ENCODE measurements at regions not wholly inside any gene's neighbourhood (a gene's known extent, or its start where the extent isn't known, plus 50 kb on each side); places are given as distances from the start of the nearest gene placed in this dataset.

GRCh38 chr2:215590010-215590745 is 154.3 kb upstream of the FN1 start:
- no peak for TF ChIP-seq TARDBP (IDR thresholded peaks at IDR 0.05)
- no peak for TF ChIP-seq SUZ12 (IDR thresholded peaks at IDR 0.05)
- TF ChIP-seq CTBP1 (IDR thresholded peaks at IDR 0.05; ENCODE audit: borderline replicate concordance) = no peak
- no peak for TF ChIP-seq L3MBTL2 (conservative IDR thresholded peaks at IDR 0.05)
- TF ChIP-seq LEF1 (IDR thresholded peaks at IDR 0.05; ENCODE audit: borderline replicate concordance) = no peak
- TF ChIP-seq FOXA1 (IDR thresholded peaks at IDR 0.05) = no peak
- TF ChIP-seq FOXK2 (IDR thresholded peaks at IDR 0.05) = no peak
- TF ChIP-seq ARNT (IDR thresholded peaks at IDR 0.05) = no peak
- no peak for TF ChIP-seq NFRKB (IDR thresholded peaks at IDR 0.05)
- TF ChIP-seq ELF4 (IDR thresholded peaks at IDR 0.05) = no peak
- no peak for TF ChIP-seq PKNOX1 (IDR thresholded peaks at IDR 0.05)
- TF ChIP-seq BHLHE40 (IDR thresholded peaks at IDR 0.05; ENCODE audit: borderline replicate concordance) = no peak
- ChIA-PET POLR2A (no interaction called here), CTCF (no interaction called here)
- DNase-seq (ENCODE audit: extremely low spot score) = no peak

- ChIA-PET CTCF (no interaction called here), POLR2A (no interaction called here)
- no peak for DNase-seq (ENCODE audit: extremely low spot score)
- TF ChIP-seq HDGF (IDR thresholded peaks at IDR 0.05; ENCODE audit: borderline replicate concordance) (no peak), BHLHE40 (IDR thresholded peaks at IDR 0.05; ENCODE audit: borderline replicate concordance) (no peak), FOXK2 (IDR thresholded peaks at IDR 0.05) (no peak), SP1 (IDR thresholded peaks at IDR 0.05) (no peak), L3MBTL2 (conservative IDR thresholded peaks at IDR 0.05) (no peak)
Observed at GRCh38 chr2:215583881-215584280, 148.0 kb upstream of the FN1 start.

- no peak for DNase-seq (ENCODE audit: extremely low spot score)
- POLR2A ChIA-PET = no interaction called here
- CTCF ChIA-PET = no interaction called here
- no peak for TF ChIP-seq ZNF384 (IDR thresholded peaks at IDR 0.05)
- TF ChIP-seq ARNT (IDR thresholded peaks at IDR 0.05) = no peak
- no peak for TF ChIP-seq FOXA1 (IDR thresholded peaks at IDR 0.05)
- no peak for TF ChIP-seq SUZ12 (IDR thresholded peaks at IDR 0.05)
- TF ChIP-seq BHLHE40 (IDR thresholded peaks at IDR 0.05; ENCODE audit: borderline replicate concordance) = no peak
- no peak for TF ChIP-seq LEF1 (IDR thresholded peaks at IDR 0.05; ENCODE audit: borderline replicate concordance)
- TF ChIP-seq FOXK2 (IDR thresholded peaks at IDR 0.05) = no peak
- TF ChIP-seq HDGF (IDR thresholded peaks at IDR 0.05; ENCODE audit: borderline replicate concordance) = no peak
- no peak for TF ChIP-seq NFRKB (IDR thresholded peaks at IDR 0.05)
- no peak for TF ChIP-seq ELF4 (IDR thresholded peaks at IDR 0.05)
- no peak for TF ChIP-seq SP1 (IDR thresholded peaks at IDR 0.05)
- no peak for TF ChIP-seq L3MBTL2 (conservative IDR thresholded peaks at IDR 0.05)
- no peak for TF ChIP-seq FOXM1 (IDR thresholded peaks at IDR 0.05; ENCODE audit: borderline replicate concordance)
- no peak for TF ChIP-seq CTBP1 (IDR thresholded peaks at IDR 0.05; ENCODE audit: borderline replicate concordance)
- no peak for TF ChIP-seq PKNOX1 (IDR thresholded peaks at IDR 0.05)
- TF ChIP-seq TARDBP (IDR thresholded peaks at IDR 0.05) = no peak
Observed at GRCh38 chr2:215579809-215580208, 143.9 kb upstream of the FN1 start.

GRCh38 chr2:215577356-215577755 is 141.5 kb upstream of the FN1 start:
- POLR2A ChIA-PET = no interaction called here
- CTCF ChIA-PET = no interaction called here
- DNase-seq (ENCODE audit: extremely low spot score) = no peak
- TF ChIP-seq LEF1 (IDR thresholded peaks at IDR 0.05; ENCODE audit: borderline replicate concordance) (no peak), SUZ12 (IDR thresholded peaks at IDR 0.05) (no peak), HDGF (IDR thresholded peaks at IDR 0.05; ENCODE audit: borderline replicate concordance) (no peak), FOXK2 (IDR thresholded peaks at IDR 0.05) (no peak), FOXM1 (IDR thresholded peaks at IDR 0.05; ENCODE audit: borderline replicate concordance) (no peak), FOXA1 (IDR thresholded peaks at IDR 0.05) (no peak), SP1 (IDR thresholded peaks at IDR 0.05) (no peak), TARDBP (IDR thresholded peaks at IDR 0.05) (no peak), BHLHE40 (IDR thresholded peaks at IDR 0.05; ENCODE audit: borderline replicate concordance) (no peak), ZNF384 (IDR thresholded peaks at IDR 0.05) (no peak), PKNOX1 (IDR thresholded peaks at IDR 0.05) (no peak), ARNT (IDR thresholded peaks at IDR 0.05) (no peak), L3MBTL2 (conservative IDR thresholded peaks at IDR 0.05) (no peak), ELF4 (IDR thresholded peaks at IDR 0.05) (no peak), CTBP1 (IDR thresholded peaks at IDR 0.05; ENCODE audit: borderline replicate concordance) (no peak), NFRKB (IDR thresholded peaks at IDR 0.05) (no peak)

DNA sequence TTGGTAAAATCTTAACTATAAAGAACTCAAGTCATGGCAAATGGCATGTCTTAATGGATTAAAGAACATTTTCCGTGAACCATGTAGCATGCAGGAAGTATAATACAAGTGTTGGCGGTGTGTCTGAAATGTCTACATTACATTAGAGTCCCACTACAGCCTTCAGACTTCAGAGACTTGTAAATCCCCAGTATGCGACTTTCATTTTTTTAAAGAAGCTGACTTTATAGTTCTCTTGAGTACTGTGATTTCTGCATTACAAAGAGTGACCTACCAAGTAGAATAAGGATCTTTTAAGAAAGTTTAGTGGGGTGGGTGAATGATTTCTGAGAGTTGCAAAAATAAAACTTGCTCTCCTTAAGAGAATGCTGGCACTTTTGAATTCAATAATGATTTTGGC is 140.7 kb upstream of the FN1 start:
- CTCF ChIA-PET = no interaction called here
- POLR2A ChIA-PET = no interaction called here

GRCh38 chr2:215573496-215573895 is 137.6 kb upstream of the FN1 start:
- CTCF ChIA-PET = no interaction called here
- no peak for DNase-seq (ENCODE audit: extremely low spot score)
- TF ChIP-seq SUZ12 (IDR thresholded peaks at IDR 0.05) = no peak
- TF ChIP-seq ELF4 (IDR thresholded peaks at IDR 0.05) = no peak
- TF ChIP-seq FOXK2 (IDR thresholded peaks at IDR 0.05) = no peak
- no peak for TF ChIP-seq PKNOX1 (IDR thresholded peaks at IDR 0.05)
- no peak for TF ChIP-seq LEF1 (IDR thresholded peaks at IDR 0.05; ENCODE audit: borderline replicate concordance)
- TF ChIP-seq FOXM1 (IDR thresholded peaks at IDR 0.05; ENCODE audit: borderline replicate concordance) = no peak
- no peak for TF ChIP-seq FOXA1 (IDR thresholded peaks at IDR 0.05)
- no peak for TF ChIP-seq NFRKB (IDR thresholded peaks at IDR 0.05)
- TF ChIP-seq SP1 (IDR thresholded peaks at IDR 0.05) = no peak
- no peak for TF ChIP-seq ZNF384 (IDR thresholded peaks at IDR 0.05)
- no peak for TF ChIP-seq CTBP1 (IDR thresholded peaks at IDR 0.05; ENCODE audit: borderline replicate concordance)
- TF ChIP-seq ARNT (IDR thresholded peaks at IDR 0.05) = no peak
- TF ChIP-seq BHLHE40 (IDR thresholded peaks at IDR 0.05; ENCODE audit: borderline replicate concordance) = no peak
- TF ChIP-seq L3MBTL2 (conservative IDR thresholded peaks at IDR 0.05) = no peak
- POLR2A ChIA-PET = no interaction called here

More for the DNA sequence above, 140.7 kb upstream of the FN1 start:
- TF ChIP-seq L3MBTL2 (conservative IDR thresholded peaks at IDR 0.05) (no peak), SUZ12 (IDR thresholded peaks at IDR 0.05) (no peak), LEF1 (IDR thresholded peaks at IDR 0.05; ENCODE audit: borderline replicate concordance) (no peak), ELF4 (IDR thresholded peaks at IDR 0.05) (no peak), HDGF (IDR thresholded peaks at IDR 0.05; ENCODE audit: borderline replicate concordance) (no peak), NFRKB (IDR thresholded peaks at IDR 0.05) (no peak), TARDBP (IDR thresholded peaks at IDR 0.05) (no peak)
- no peak for DNase-seq (ENCODE audit: extremely low spot score)

All from HEK293T (cell line).